HG03520 (cell line): ENCODE measurements at regions not wholly inside any gene's neighbourhood (a gene's known extent, or its start where the extent isn't known, plus 50 kb on each side); places are given as distances from the start of the nearest gene placed in this dataset.

ENCODE experiments used
- ATAC-seq: cut with Tn5 transposase; IDR thresholded peaks from one replicate; pipeline ENCODE4 v1.9.1; 2021; ENCODE audit warnings: mild to moderate bottlenecking, moderate library complexity; ENCODE audit not compliant: unreplicated experiment

DNA sequence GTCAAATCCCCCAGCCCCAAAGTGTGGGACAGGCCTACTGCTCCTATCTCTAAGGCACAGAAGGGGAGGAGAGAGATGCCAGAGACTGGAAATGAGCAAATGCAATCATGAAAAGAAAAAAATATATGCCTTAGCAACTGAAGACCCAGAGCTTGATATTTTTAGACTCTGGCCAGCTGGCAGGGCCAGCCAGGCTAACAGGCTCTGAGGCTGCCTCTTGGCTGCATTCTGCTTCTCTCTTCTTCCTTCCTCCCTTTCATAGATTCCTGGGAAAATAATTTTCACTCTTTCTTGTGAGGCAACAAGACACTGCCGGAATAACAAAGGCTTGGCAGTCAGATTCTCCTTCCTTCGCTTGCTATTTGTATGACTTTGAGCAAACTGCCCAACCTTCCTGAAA, 209.1 kb downstream of the RAD51AP2 start:
- no peak for ATAC-seq

DNA sequence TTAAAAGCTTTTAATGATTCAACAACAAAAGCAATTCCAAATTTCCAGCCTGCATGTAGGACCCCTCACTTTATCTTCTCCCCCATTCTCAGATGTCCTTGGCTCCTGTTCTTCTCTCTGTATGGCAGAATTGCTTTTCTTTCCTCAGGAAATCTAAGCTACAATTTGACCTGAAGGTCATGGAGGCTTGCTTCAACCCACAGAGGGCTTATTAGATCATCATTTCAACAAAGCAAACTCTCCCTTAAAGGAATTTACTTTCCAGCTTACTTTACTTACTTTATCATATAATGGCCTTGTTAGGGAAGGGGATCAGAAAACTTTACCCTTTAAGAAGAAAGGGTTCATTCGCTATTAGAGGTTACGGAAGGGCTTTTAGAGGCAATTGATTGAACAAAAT, 211.5 kb downstream of the RAD51AP2 start:
- ATAC-seq = no peak

DNA sequence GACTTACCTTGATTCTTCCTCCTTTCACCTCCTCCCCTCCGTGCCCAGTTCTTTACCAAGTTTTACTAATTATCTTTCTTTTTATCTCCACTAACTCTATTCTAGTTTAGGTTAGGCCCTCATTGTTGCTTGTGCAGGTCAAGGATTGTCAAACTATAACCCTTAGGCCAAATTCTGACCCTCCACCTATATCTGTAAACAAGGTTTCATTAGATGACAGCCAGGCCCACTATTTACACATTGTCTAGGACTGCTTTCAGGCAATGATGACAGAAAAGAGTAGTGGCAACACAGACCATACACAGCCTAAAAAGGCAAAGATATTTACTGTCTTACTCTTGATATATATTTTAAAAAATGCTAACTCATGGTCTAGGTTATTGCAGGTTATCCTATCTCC, 212.0 kb downstream of the RAD51AP2 start:
- no peak for ATAC-seq

DNA sequence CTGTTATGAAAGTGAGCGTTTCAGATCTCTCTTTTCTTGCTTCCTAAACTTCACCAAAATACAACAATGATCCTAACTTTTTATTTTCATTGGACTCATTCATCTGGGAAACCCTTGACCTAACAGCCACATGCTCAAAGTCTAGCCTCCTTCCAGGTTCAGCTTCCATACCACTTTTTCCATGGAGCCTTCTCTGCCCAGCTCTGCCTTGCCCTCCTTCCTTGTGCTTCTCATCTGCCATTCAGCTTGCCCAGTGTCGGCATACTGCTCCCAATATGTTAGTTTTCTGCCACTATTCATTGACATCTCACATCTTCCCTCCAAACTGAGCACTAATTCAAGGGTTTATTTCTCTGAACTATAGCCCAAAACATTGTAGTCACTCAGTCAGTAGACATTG, 214.7 kb downstream of the RAD51AP2 start:
- ATAC-seq = no peak

DNA sequence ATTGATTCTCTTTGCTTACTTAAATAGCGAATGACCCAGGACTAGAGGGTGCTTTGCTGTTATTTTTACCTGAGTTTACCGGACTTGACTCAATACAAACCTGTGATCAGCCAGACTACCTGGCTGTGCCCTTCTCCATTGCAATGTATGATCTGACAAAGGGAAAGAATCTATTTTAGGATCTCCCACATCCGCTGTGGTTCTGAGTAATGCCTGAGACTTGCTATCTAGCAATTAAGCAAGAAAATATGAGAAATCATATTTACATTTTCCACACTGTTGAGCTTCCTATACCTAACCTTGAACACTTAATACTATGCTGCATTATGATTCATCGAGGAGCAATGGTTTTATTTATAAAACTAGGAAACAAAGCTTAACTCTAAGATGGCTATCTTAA, 215.2 kb downstream of the RAD51AP2 start:
- ATAC-seq = no peak

DNA sequence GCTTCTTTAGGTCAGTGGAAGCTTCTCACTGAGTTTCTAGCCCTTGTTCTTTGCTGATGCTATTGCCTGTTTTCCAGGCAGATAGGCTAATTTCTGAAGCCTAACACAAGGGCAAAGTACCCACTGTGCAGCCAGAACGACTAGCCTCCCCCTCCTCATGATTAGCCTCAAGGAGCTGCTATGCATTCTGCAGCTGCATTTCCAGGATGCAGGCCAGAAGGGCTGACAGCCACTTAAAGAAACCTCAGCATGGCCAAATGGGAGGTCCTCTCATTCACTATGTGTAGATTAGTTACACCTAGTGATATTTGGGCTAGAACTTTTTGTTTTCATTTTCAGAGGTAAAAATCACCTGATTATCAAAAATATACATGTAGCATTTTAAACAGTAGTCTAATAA, 216.0 kb downstream of the RAD51AP2 start:
- no peak for ATAC-seq

DNA sequence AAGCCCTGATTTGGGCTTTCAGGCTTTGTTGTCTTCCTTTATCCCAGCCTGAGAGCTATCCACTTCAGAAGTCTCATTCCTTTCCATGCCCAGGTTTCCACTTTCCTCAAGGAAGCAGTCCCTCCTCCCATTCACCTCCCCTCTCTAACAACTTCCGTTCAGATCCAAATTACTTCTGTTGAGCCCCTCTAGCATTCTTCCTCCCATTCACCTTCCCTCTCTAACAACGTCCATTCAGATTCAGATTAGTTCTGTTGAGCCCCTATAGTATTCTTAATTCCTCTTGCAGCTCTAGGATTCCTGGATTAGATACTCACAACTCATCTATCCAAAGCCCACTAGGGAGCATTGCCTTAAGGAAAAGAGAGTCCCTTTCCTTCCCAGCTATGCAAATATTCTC, 216.8 kb downstream of the RAD51AP2 start:
- no peak for ATAC-seq

DNA sequence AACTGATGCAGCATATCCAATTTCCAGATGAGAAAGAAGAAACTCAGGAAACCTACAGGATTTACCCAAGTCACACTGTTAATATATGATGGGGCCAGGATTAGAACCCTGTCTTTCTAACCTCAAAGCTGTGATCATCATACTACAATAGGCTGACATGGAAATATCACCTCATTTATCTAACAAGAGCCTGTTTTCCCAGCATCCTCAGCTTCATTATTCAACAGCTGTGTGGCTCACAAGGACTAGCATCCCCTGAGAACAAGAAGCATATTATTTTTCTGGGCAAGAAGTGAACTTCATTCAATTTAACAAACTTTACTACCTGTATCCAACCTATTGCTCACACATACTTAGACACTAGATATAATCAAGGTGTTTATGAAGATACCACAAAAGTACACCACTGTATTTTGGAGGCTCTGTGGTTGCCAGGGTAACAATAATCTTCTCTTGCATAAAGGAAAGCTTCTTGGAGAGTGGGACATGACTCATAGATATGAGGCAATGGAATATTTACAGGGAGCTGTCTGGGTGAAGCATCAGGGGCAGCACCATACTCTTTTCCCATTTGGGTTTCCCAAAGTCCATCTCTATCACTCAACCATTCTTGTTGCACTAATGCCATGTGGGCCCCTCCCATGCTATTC, 218.2 kb downstream of the RAD51AP2 start:
- no peak for ATAC-seq

DNA sequence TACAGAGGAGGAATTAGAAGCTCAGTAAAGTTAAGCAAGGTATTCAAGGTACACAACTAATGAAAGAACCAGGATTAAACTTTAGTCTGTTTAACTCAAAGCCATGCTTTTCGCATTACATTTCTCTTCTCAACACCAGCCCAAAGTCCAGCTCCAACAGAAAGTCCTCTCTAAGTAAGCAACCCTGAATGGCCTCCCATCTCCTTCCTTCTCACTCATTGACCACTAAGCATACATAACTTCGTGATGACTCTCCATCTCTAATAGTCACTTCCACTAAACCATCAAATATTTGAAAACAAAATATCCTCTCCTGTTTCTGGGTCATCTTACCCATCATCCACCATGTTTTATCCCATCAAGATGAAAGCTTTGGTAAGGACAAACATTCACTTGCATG, 219.8 kb downstream of the RAD51AP2 start:
- ATAC-seq = no peak

DNA sequence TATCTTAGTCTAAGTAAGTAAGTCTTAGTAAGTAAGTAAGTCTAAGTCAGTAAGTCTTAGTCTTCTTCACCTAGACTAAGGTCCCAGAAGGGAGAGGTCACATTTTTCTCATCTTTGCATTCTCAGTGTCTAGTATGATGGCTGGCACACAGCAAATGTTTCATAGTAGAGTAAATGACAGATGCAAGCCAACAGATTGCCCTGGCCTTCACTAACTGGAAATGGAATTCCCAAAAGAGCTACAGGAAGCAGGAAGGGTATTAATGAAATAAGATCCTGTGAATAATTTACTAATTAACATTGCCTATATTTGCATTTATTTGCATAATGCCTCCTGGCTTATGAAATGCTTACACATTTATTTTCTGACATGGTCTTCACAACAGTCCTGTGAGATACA, 221.6 kb downstream of the RAD51AP2 start:
- no peak for ATAC-seq

DNA sequence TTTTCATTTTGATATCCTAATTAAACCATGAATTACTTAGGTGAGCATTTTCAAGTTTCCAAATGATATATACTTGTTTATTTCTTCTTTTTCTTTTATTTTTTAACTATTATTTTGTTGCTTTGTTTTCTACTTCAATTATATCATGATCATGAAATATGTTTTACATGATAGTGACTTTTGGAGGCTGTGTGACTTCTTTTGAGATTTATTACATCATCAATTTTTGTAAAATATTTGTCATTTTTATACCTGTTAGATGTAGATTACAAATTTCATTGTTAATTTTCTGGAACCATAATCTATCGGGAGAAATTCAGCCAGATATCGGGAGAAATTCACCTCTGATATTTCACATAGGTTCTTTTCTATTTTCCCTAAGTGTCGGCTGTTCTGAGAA, 228.6 kb downstream of the RAD51AP2 start:
- ATAC-seq = no peak

DNA sequence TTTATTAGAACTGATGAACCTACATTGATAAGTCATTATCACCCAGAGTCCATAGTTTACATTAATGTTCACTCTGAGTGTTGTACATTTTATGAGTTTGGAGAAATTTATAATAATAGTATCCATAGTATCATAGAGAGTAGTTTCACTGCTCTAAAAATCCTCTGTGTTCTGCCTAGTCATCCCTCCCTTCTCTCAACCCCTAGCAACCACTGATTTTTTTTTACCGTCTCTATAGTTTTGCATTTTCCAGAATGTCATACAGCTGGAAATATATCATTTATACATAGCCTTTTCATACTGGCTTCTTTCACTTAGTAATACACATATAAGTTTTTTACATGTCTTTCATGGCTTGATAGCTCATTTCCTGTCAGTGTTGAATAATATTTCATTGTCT, 231.1 kb downstream of the RAD51AP2 start:
- ATAC-seq = no peak

DNA sequence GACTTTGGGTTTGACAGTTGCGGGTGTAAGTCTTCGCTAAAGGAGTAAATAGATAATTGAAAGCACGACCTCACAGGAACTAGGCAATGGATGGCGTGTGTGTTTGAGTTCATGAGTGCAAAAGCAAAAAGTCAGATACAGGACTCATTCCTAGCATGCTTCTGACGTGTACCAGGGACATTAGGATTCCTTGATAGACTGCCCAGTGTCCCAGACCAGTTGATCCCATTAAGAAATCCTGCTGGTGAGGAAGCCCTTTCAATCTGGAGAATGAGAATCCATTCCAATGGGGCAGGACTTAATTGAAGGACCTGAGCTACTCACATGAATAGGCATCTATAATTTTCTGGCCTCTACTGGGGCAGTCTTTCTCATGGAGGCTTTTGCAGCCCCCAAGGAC, 235.4 kb downstream of the RAD51AP2 start:
- ATAC-seq = no peak

DNA sequence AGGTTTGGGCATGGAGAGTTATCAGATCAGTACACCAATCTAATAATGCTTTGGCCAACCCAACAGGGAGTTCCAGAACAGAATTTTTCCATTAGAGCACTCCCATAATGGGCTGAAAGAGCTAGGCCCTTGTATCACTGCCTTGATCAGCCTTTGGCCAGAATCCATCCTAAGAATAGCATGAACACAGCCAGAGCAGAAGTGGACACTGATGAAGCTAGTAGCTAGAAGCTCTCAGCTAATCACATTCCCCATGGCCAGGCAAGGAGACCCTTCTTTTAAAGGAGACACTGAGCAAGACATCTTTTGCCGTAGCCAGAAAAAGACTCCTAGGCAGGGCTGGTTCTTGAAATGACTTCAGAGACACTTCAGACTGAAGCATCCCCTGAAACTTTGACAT, 236.0 kb downstream of the RAD51AP2 start:
- no peak for ATAC-seq

DNA sequence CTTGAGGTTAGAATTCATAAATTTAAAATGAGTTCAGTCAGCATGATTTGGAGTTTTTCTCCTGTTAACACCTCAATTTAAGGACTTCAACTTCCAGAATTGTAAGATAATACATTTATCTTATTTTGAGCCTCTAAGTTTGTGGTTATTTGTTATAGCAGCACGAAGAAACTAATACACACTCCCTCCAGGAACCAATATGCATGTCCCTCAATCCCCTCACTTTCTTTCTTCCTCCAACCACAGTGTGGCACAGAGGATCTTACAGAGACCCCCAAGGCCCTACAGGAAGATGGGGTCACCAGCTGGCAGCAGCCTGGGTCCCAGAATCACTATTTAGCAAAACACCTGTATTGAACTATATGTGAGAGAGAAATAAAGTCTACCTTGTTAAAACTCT, 242.0 kb downstream of the RAD51AP2 start:
- ATAC-seq = no peak

DNA sequence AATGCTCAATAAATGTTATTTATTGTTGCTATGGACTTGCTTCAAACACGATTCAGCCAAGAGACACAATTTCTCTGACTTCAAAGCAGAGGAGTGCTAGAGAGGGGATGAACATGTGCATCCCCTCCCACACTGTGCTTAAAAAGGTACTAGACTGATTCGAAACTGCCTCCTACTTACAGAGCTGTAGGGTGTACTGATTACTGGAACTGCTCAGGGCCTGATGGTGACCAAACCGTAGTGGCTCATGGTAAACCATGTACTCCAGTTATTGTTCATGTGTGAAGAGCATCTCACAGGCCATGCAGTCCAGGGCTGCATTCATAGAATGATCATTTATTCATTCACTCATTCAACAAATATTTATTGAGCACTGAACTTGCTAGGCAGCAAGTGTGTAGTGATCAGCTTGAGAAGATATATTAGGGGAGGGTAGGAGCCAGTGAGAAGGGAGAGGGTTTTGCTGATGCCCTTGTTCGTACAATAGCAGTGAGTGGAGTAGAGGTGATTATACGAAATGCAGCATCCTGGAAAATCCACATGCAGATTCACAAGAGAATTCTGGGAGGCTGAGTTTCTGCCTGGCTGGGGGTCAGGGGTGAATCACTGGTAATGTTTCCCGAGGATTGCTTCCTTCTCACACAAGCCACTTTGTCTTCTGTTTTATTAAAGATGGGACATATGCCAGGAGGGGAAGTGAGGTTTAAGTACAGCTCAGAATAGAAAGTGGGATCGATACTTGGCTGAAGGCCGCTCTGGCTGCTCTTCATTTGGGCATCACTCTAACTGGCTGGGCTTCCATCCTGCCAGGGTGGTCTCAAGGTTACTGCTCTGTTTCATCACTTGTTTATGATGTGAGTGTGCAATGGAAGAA, 245.4 kb downstream of the RAD51AP2 start:
- ATAC-seq = peak; percentile 76

DNA sequence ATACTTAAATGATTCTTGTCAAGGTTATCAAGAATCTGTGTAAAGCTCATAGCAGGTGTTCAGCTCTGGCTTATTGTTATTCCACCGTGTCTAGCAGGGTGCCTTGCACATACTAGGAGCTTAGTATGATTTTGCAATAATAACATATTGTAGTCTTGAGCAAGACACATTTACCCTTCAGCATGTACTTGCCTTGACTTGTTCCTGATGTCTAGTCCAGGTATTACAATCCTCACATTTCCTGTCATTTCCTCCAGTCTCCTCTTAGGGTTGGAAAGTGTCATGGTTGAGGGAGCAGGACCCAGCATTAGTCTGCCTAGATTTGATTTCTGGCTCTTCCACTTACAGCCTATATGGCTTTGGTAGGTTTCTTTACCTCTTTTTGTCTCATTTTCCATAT, 246.1 kb downstream of the RAD51AP2 start:
- ATAC-seq = no peak

DNA sequence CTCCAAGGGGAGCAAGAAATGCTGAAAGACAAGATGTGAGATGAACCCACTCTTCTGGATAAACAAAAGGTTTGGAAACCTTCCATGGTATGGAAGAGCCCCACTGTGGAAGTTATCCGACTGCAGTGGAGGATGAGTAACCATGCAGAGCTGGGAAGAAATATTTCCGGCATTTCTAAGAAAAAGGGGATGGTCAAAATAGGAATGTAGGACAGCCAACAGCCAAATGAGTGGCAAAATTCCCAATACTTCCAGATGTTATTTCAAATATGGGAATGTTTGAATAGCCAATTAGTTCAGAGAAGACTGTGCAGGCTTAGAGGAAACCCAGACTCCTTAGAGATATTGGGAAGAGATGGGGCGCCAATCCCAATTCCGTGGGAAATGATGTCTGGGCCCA, 246.8 kb downstream of the RAD51AP2 start:
- ATAC-seq = no peak

DNA sequence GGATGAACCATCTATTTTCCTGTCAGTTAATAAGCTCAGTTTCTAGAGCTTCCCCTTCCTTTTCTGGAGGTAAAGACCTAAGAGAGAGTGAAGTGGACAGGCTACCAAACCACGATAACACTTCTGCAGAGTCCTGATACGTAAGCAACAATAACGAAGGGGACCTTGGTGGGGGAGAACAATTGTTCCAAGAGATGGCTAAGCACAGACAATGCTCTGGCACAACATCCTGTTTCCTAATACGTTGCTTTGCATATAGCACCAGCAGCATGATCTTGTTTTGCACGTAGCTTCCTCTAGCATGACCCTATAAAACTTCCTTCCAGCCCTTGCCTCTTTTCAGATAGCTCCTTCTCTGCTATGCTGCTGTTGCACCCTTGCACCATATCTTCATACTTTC, 247.3 kb downstream of the RAD51AP2 start:
- peak; percentile 78 for ATAC-seq

DNA sequence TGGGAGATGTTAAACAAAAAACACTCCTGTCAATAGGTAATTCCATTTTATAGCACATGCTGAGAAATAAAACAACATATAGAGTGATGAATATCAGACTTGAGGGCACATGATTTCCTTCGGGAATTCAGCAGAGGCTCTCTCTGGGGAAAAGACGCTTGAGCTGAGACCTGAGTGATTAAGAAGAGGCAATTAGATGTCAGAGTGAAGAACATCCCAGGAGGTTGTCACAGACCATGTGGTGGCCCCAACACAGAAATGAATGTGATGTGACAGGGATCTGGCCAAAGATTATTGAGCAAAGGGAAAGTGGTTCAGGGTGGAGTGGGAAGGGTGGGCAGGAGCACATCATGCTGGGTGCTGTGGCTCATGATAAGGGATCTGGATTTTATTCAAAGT, 254.7 kb downstream of the RAD51AP2 start:
- ATAC-seq = no peak

DNA sequence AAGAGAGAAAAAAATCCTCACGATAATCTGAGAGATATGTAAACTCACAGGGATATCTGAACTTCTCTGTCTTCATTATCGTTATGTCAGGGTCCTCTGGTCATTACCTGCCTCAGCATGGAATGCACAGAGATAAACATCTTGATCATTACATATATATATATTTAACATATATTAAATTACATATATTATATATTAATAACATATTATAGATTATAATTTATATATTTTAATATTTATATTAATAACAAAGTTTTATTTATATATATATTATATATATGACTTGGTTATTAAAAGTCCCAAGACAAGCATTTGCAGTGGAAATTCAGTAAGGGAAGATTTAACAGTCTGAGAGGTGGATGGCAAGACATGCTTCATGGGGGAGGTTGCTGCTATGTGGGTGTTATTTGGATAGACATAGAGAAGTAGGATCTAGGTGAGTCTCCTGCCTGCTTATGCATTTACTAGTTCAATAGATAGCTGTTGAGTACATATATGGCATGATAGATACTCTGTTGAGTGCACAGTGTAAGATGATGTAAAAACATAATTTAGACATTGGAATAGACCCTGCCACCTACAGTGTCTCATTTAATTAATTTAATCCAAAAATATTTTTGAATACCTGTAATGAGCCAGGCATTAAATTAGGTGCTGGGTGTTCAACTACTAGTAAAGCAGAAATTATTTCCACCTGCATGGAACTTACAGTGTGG, 255.2 kb downstream of the RAD51AP2 start:
- ATAC-seq = no peak

DNA sequence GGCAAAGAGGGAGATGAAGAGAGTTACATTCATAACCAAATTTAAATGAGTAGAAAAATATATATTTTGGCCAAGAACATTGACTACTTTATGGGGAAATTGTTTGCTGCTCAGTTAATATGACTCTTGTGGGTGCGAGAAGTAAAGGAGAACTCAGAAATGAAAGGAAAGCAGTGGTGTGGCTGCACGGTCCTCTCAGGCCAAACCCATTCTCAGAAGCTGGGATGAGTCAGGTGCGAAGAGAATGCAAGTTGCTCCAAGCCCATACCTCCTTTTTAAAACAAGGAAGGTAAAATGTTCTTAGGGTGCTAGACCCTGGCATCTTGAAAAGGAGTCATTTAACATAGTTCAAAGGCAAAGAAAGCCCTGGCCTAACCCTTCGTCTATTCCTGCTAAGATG, 258.6 kb downstream of the RAD51AP2 start:
- no peak for ATAC-seq
